Activated T-cell treated with anti-CD3 and anti-CD28 coated beads, Interleukin-2, amount 50 U/mL, for 1 hour (primary cell): ENCODE measurements at regions not wholly inside any gene's neighbourhood (a gene's known extent, or its start where the extent isn't known, plus 50 kb on each side); places are given as distances from the start of the nearest gene placed in this dataset.

Experiments used
- DNase-seq: peaks from one replicate; pipeline ENCODE4 v3.0.0-alpha.2; 2020

- no peak for DNase-seq
Measured at GRCh38 chr19:29432677-29433076, 93.1 kb upstream of the VSTM2B start.

- no peak for DNase-seq
Measured at GRCh38 chr19:29436591-29437103, 89.1 kb upstream of the VSTM2B start.

GRCh38 chr19:29439021-29439420 is 86.8 kb upstream of the VSTM2B start:
- DNase-seq = no peak

GRCh38 chr19:29439688-29440550 is 85.9 kb upstream of the VSTM2B start:
- no peak for DNase-seq

- no peak for DNase-seq
Measured at GRCh38 chr19:29442094-29442493, 83.7 kb upstream of the VSTM2B start.

GRCh38 chr19:29442910-29443309 is 82.9 kb upstream of the VSTM2B start:
- no peak for DNase-seq

- no peak for DNase-seq
Measured at GRCh38 chr19:29445246-29445645, 80.5 kb upstream of the VSTM2B start.

GRCh38 chr19:29446361-29446760 is 79.4 kb upstream of the VSTM2B start:
- DNase-seq = no peak

- DNase-seq = no peak
Measured at GRCh38 chr19:29448046-29448445, 77.7 kb upstream of the VSTM2B start.

- DNase-seq = no peak
Measured at GRCh38 chr19:29449371-29449770, 76.4 kb upstream of the VSTM2B start.

- DNase-seq = no peak
Measured at GRCh38 chr19:29450306-29450705, 75.5 kb upstream of the VSTM2B start.

- DNase-seq = no peak
Measured at GRCh38 chr19:29450812-29451211, 75.0 kb upstream of the VSTM2B start.

GRCh38 chr19:29454109-29454508 is 71.7 kb upstream of the VSTM2B start:
- DNase-seq = no peak

GRCh38 chr19:29457413-29457812 is 68.4 kb upstream of the VSTM2B start:
- DNase-seq = no peak

GRCh38 chr19:29467824-29468401 is 57.9 kb upstream of the VSTM2B start:
- DNase-seq = no peak

- DNase-seq = no peak
Measured at GRCh38 chr19:29475469-29475868, 50.3 kb upstream of the VSTM2B start.
